HG03354 (cell line): ENCODE measurements at regions not wholly inside any gene's neighbourhood (a gene's known extent, or its start where the extent isn't known, plus 50 kb on each side); places are given as distances from the start of the nearest gene placed in this dataset.

Experiments used
- ATAC-seq: cut with Tn5 transposase; IDR thresholded peaks from one replicate; pipeline ENCODE4 v1.9.1; 2021; ENCODE audit warnings: mild to moderate bottlenecking; ENCODE audit not compliant: unreplicated experiment, poor library complexity, severe bottlenecking

DNA sequence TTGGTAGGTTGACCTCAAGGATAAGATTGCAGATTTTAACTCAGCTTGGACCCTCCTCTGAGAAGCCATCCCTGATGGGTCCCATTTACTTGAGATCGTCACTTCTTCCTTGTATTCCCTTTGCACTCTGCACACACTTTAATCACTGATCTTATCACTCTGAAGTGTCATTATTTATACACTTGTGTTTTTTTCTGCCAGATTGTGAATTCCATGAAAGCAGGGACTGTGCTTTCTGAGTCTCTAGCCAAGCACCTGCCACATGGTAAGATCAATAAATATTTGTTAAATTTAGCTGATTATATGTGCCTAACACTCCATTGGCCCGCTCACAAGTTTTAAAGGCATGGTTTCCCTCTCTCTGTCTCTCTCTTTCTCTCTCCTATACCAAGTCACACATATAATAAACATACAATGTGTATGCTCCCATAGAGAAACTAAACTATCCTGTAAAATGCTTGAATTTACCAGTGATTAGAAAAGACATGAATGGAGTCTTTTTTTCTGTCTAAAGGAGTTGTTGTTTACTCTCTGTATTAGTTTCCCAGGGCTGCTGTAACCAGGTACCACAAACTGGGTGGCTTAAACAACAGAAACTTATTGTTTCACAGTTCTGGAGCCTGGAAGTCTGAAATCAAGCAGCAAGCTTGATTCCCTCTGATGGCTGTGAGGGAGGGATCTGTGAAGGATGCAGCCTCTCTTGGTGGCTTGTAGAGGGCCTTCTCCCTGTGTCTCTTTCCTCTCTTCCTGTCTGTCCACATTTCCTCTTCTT lies 105.2 kb upstream of the GADD45A start:
- ATAC-seq, result no peak

GRCh38 chr1:67580691-67581403 lies 104.2 kb upstream of the GADD45A start:
- ATAC-seq, result no peak

DNA sequence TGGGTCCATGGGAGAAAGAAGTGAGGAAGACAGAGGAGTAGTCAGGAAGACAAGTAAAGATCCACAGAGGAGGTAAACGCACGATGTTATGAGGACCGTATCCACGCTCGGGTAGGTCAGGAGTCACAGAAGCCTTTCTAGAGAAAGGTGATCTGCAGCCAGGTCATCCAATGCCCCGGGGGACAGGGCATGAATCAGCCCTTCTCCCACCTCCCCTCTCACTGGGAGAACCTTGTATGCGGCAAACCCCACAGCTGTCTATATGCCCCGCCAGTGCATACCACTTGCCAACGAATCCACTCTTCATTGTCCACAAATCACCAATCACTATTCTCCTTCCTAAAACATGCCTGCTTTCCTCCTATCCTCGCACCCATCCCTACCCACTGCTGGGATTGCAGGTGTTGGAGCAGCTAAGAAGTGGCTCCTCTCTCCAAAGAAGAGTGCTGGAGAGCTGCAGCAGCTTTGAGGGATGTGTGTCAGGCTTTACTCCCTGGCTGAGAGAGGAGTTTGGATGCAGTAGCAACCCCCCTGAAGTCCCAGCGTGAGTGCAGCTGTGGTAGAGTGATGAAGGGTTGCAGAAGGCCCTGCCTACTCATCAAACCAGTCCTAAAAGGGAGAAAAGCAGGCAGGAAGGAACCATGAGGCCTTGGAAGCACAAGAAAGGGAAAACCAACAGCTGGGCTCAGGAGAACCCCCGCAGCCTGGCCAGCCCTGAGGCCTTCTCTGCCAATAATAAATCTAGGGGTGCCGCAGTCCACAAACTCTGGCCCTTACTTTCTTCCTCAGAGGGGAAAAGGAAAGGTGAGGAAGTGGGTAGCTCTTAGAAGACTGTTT lies 102.2 kb upstream of the GADD45A start:
- no peak for ATAC-seq

- no peak for ATAC-seq
Observed at GRCh38 chr1:67583462-67583950, 101.5 kb upstream of the GADD45A start.

DNA sequence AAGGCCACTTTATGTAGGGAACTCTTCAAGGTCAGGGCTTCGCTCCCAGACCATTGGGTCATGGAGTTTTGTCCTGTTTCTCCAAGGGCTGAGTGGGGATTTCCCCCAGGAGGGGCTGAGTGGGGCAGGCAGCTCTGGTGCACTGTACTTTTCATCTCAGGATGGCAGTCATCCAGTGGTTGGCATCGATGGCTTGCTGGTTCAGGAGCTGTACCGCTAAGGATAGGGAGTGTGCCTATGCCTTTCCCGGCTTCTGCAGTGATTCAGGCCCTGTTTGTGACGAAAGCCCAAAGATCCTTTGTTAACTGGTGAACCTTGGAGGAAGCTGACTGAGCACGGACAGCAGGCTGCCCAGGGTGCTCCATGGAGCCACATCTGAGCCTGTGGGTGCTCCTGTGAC lies 100.1 kb upstream of the GADD45A start:
- ATAC-seq, result no peak

GRCh38 chr1:67586596-67586995 lies 98.4 kb upstream of the GADD45A start:
- ATAC-seq, result no peak

- no peak for ATAC-seq
Observed at GRCh38 chr1:67588178-67588855, 96.7 kb upstream of the GADD45A start.

DNA sequence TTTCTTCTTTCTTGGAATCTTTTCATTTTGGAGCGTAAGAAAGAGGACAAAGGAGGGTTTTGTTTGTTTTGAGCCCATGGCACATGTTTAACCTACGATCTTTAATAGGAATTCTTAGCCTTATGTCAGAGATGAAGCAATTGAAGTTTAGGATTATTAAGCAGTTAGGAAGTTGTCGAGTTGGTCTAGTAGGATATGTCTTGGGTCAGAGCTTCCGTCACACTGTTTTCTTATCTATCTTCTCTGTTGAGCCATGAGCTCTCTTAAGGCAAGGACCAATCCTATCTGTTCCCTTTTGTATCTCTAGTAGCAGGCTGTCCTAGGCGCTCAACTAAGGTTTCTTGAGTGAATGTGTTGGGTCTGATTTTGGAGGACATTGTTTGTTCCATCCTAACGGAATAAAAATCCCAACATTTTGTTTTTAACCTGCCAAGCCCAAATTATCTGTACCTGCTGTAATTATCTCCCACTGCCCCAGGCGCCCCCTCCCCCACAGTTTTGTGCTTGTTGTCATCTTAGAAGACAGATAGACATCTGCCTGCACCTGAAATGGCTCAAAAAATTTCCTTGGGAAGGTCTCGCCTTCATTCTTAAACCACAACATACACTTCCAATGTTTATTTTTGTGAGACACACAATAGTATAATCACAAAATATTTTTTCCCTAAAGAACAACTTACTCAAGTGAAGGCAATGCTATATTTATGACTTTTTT lies 95.3 kb upstream of the GADD45A start:
- no peak for ATAC-seq

DNA sequence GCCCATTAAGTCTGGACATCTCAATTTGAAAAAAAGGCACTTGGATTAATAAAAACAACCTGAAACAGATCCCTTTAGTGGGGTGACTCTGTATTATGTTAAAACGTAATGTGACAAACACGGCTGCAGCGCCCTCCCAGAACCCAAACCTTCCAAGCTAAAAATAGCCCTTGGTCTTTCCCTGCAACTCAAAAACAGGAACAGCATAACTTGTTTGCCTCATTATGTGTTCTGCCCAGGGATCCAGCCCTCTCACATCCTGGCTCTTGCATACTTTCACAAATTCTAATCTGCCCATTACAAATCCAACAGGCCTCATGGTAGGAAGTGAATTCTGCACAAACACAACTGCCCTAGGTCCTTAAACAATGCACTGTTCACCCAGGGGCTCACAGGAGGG lies 94.7 kb upstream of the GADD45A start:
- ATAC-seq, result no peak

GRCh38 chr1:67594764-67595163 lies 90.2 kb upstream of the GADD45A start:
- no peak for ATAC-seq

GRCh38 chr1:67596674-67597073 lies 88.3 kb upstream of the GADD45A start:
- ATAC-seq, result no peak

DNA sequence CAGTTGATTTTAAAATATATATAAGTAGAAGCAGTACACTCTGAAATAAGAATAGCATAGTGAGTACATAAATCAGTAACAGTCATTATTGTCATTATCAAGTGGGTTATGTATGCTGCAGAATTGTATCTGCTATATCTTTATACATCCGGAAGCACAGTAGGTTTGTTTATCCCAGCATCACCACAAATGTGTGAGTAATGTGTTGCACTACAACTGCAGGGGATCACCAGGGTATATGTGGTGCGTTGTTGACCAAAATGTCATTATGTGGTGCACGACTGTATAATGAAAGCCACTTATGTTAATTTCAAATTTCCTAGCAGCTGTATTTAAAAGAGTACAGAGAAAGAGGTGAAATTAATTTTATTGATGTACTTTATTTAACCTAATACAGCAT lies 87.7 kb upstream of the GADD45A start:
- ATAC-seq, result no peak

DNA sequence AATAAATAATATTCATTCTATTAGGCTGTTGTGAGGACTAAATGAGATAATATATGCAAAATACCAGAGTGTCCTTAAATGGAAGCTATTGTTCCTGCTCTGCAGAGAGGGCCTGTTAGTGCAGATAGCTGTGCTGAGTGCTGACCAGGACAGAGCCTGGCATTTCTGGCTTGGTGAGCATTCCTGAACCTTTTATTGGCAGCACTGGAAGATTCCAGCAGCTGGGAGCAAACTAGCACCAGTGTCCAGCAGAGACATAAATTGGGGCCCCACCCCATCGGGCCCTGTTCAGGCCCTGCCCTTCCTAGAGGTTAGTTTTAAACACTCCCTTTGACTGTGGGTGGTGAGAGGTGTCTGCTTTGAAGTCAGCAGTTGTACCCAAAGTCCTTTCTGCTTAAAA lies 85.9 kb upstream of the GADD45A start:
- no peak for ATAC-seq

- no peak for ATAC-seq
Observed at GRCh38 chr1:67601539-67601938, 83.5 kb upstream of the GADD45A start.

DNA sequence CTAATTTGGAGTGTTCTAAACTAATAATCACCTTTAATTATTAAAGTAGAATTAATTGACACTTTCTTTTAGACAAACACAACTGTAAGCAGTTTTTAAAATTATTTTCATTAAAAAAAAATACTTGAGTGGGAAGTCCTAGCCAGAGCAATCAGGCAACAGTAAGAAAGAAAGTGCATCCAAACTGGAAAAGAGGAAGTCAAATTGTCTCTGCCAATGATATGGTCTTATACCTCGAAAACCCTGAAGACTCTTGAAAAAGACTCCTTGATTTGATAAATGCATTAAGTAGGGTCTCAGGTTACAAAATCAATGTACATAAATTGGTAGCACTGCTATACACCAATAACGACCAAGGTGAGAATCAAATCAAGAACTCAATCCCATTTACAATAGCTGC lies 83.0 kb upstream of the GADD45A start:
- ATAC-seq, result no peak

DNA sequence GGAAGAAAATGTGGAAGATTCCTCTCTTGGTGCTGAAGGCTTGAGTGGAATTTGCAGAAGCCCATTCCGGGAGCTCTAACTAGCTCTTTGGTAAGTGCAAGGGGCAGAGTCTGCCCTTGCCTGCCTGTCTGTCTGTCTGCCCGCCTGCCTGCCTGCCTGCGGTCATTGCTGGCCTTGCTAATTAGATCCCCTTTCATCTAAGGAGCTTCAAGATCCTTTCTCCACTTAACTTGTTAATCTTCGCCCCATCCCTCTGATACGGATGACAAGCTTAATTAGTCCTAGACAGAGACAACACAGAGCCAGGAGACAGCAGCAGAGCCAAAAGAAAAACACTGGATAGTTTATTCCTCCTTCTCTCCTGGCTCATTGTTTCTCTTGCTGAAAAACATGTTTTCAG lies 80.2 kb upstream of the GADD45A start:
- ATAC-seq, result no peak

DNA sequence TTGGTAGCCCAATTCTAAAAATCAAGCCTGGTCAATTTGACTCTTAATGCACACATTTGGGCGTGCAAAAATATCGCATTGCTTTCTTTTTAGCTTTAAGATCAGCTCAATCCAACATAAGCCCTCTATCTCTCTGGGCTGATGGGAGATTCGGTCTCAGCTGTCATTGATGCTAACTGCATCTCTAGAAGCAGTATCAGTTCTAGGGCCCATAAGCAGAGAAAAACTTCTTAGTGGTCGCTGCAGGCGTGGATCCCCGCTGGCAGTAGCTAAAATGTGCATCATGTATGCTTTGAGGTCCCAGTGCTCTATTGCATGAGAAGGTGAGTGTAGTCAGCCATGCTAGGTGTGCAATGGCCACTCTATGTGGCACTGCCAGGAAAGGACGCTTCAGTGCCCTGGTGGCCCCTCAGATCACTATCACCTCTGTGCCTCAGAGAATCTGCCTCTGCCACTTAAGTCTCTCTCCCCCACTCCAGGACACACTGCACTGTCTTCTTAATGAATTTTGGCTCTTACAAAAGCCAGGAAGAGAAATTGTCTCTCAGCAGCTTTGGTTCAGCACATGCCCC lies 79.7 kb upstream of the GADD45A start:
- no peak for ATAC-seq

- ATAC-seq, result no peak
Observed at GRCh38 chr1:67607286-67607685, 77.7 kb upstream of the GADD45A start.

GRCh38 chr1:67607699-67608098 lies 77.3 kb upstream of the GADD45A start:
- no peak for ATAC-seq
